Keratinocyte (primary cell): ENCODE measurements at regions not wholly inside any gene's neighbourhood (a gene's known extent, or its start where the extent isn't known, plus 50 kb on each side); places are given as distances from the start of the nearest gene placed in this dataset.

Experiments used
- DNase-seq: peaks from one replicate; pipeline ENCODE4 v3.0.0-alpha.2; 2011; ENCODE audit warnings: low read depth, missing footprints, low spot score
- FAIRE-seq: peaks from 2 replicates; lab custom pipeline; 2011; peaks lifted over from hg19 to GRCh38; lab: Jason Lieb, UNC
- H2AFZ ChIP-seq: 2 replicates; pipeline ENCODE4 v1.6.0; 2012; ENCODE audit warnings: low read length, control low read depth, inconsistent platforms; ENCODE audit not compliant: control insufficient read depth
- H3K27ac ChIP-seq: 2 replicates; pipeline ENCODE4 v1.5.1; 2011; ENCODE audit warnings: low read length; ENCODE audit not compliant: control insufficient read depth, insufficient read depth
- H3K27me3 ChIP-seq: 3 replicates; pipeline ENCODE4 v1.6.0; 2011; ENCODE audit warnings: low read length; ENCODE audit not compliant: control insufficient read depth, insufficient read depth; ENCODE audit errors: extremely low read depth
- H3K36me3 ChIP-seq, 2 experiments: 2 replicates in 1 of 2; 3 replicates in 1 of 2; pipeline ENCODE4 v1.5.1; 2011; ENCODE audit warnings: low read length in 2 of 2, mild to moderate bottlenecking in 1 of 2; ENCODE audit not compliant: control insufficient read depth in 2 of 2, insufficient read depth in 2 of 2; ENCODE audit errors: extremely low read depth in 1 of 2
- H3K4me1 ChIP-seq: 3 replicates; pipeline ENCODE4 v1.5.1; 2011; ENCODE audit warnings: low read length; ENCODE audit not compliant: control insufficient read depth, insufficient read depth; ENCODE audit errors: extremely low read depth
- H3K4me2 ChIP-seq: 3 replicates; pipeline ENCODE4 v1.6.0; 2011; ENCODE audit warnings: low read depth, low read length; ENCODE audit not compliant: control insufficient read depth, insufficient read depth; ENCODE audit errors: extremely low read depth
- H3K4me3 ChIP-seq, 3 experiments: fragments of 200-600 bp in 1 of 3; sonication (generic) in 1 of 3; 2 replicates in 2 of 3; 3 replicates in 1 of 3; pipeline ENCODE4 v1.5.1; 2011 to 2016; ENCODE audit warnings: low read length in 3 of 3, mild to moderate bottlenecking in 3 of 3, control low read depth in 2 of 3, inconsistent platforms in 1 of 3, low read depth in 1 of 3, mixed read lengths in 1 of 3, mixed run types in 1 of 3, moderate library complexity in 1 of 3; ENCODE audit not compliant: control insufficient read depth in 2 of 3, insufficient read depth in 2 of 3; ENCODE audit errors: extremely low read depth in 1 of 3
- H3K79me2 ChIP-seq: 2 replicates; pipeline ENCODE4 v1.6.0; 2012; ENCODE audit warnings: low read length; ENCODE audit not compliant: control insufficient read depth, insufficient read depth
- H3K9ac ChIP-seq: 3 replicates; pipeline ENCODE4 v1.6.0; 2011; ENCODE audit warnings: low read length; ENCODE audit not compliant: control insufficient read depth, insufficient read depth; ENCODE audit errors: extremely low read depth
- H3K9me1 ChIP-seq: 3 replicates; pipeline ENCODE4 v1.6.0; 2011; ENCODE audit warnings: low read length; ENCODE audit not compliant: control insufficient read depth, insufficient read depth; ENCODE audit errors: extremely low read depth
- H3K9me3 ChIP-seq: 2 replicates; pipeline ENCODE4 v1.5.1; 2012; ENCODE audit warnings: low read depth, low read length; ENCODE audit not compliant: control insufficient read depth
- H4K20me1 ChIP-seq: 3 replicates; pipeline ENCODE4 v1.6.0; 2011; ENCODE audit warnings: low read length; ENCODE audit not compliant: control insufficient read depth, insufficient read depth; ENCODE audit errors: extremely low read depth
- CTCF ChIP-seq, 3 experiments: IDR thresholded peaks in 1 of 3; conservative IDR thresholded peaks in 1 of 3; optimal IDR thresholded peaks in 1 of 3; 2 replicates in 2 of 3; 3 replicates in 1 of 3; pipeline versions ENCODE3 to v1.5.1; 2011; ENCODE audit warnings: low read length in 3 of 3, mild to moderate bottlenecking in 3 of 3, moderate library complexity in 2 of 3, control low read depth in 1 of 3, inconsistent platforms in 1 of 3; ENCODE audit not compliant: insufficient read depth in 2 of 3; ENCODE audit errors: extremely low read depth in 1 of 3
- EZH2 ChIP-seq: IDR thresholded peaks from one replicate; pipeline ENCODE4 v1.6.1; 2012; ENCODE audit warnings: inconsistent platforms, mild to moderate bottlenecking, low read length, moderate library complexity
- dilution Hi-C: fragments of 300-500 bp; cut with MboI; formaldehyde crosslinking; loops from one replicate; pipeline ENCODE4 v1.7.0; 2020; ENCODE audit warnings: low sequenced_read_pairs; ENCODE audit not compliant: extremely low pct_ligation_motif_present

- Histone ChIP-seq H3K9ac (no peak overlapping the region), H3K36me3 (no peaks in the 10 kb centered on the region), H3K79me2 (no peaks in the 10 kb centered on the region), H3K4me3 (no peak overlapping the region), H2AFZ (no peak overlapping the region), H3K9me1 (no peaks in the 10 kb centered on the region), H3K9me3 (peaks cover 3% of the 10 kb centered on the region), H3K27me3 (no peaks in the 10 kb centered on the region), H4K20me1 (no peaks in the 10 kb centered on the region), H3K4me1 (peaks cover 21% of the 10 kb centered on the region), H3K4me2 (no peak overlapping the region), H3K27ac (no peak overlapping the region)
- TF ChIP-seq CTCF (optimal IDR thresholded peaks at IDR 0.05 in 1 of 3, IDR thresholded peaks at IDR 0.05 in 1 of 3, conservative IDR thresholded peaks at IDR 0.05 in 1 of 3; ENCODE audit: extremely low read depth in 1 of 3, insufficient read depth in 2 of 3, low read length in 3 of 3), result no peak
- no peak for TF ChIP-seq EZH2
- FAIRE-seq (no peak), DNase-seq (no peak)
- dilution Hi-C loops, result no loop called here
Observed at GRCh38 chr15:98150084-98150483, 189.6 kb downstream of the ARRDC4 start.

- H3K4me2 ChIP-seq, result no peak overlapping the region
- H3K4me1 ChIP-seq, result peaks cover 25% of the 10 kb centered on the region
- TF ChIP-seq CTCF (optimal IDR thresholded peaks at IDR 0.05 in 1 of 3, IDR thresholded peaks at IDR 0.05 in 1 of 3, conservative IDR thresholded peaks at IDR 0.05 in 1 of 3; ENCODE audit: extremely low read depth in 1 of 3, insufficient read depth in 2 of 3, low read length in 3 of 3) (no peak), EZH2 (no peak)
- no peaks in the 10 kb centered on the region for H3K9me1 ChIP-seq
- H2AFZ ChIP-seq, result peak overlapping the region; percentile 34
- H3K9me3 ChIP-seq, result peaks cover 3% of the 10 kb centered on the region
- DNase-seq (no peak), FAIRE-seq (peak; percentile 70)
- H3K27ac ChIP-seq, result peak overlapping the region; percentile 10
- H3K79me2 ChIP-seq, result no peaks in the 10 kb centered on the region
- no peaks in the 10 kb centered on the region for H3K27me3 ChIP-seq
- no peak overlapping the region for H3K9ac ChIP-seq
- dilution Hi-C loops, result no loop called here
- no peak overlapping the region for H3K4me3 ChIP-seq
- no peaks in the 10 kb centered on the region for H3K36me3 ChIP-seq
- no peaks in the 10 kb centered on the region for H4K20me1 ChIP-seq
Observed at GRCh38 chr15:98150536-98150935, 190.0 kb downstream of the ARRDC4 start.
